Ovary (tissue), 7 donors: ENCODE measurements at regions not wholly inside any gene's neighbourhood (a gene's known extent, or its start where the extent isn't known, plus 50 kb on each side); places are given as distances from the start of the nearest gene placed in this dataset.
"Not testable (repeated sequence)": the region's sequence is repeated elsewhere in the genome, so short reads cannot be mapped to it uniquely, and the experiment has no call there.

ENCODE experiments used
- DNase-seq, 5 donors: peaks; one replicate each; pipeline ENCODE4 v3.0.0-alpha.2; 2019 to 2020
- H3K27ac ChIP-seq, 2 donors: fragments of 200-600 bp; one replicate each; pipeline versions ENCODE4 v1.5.1 to v1.8.0; 2019 to 2022
- H3K27me3 ChIP-seq: fragments of 200-600 bp; one replicate; pipeline ENCODE4 v1.8.0; 2022
- H3K36me3 ChIP-seq: fragments of 200-600 bp; sonication (generic); one replicate; pipeline ENCODE4 v1.5.1; 2019
- H3K4me1 ChIP-seq: one replicate; pipeline ENCODE4 v1.8.1; 2013; ENCODE audit warnings: mild to moderate bottlenecking, moderate library complexity; ENCODE audit not compliant: insufficient read depth
- H3K4me3 ChIP-seq: fragments of 200-600 bp; sonication (generic); one replicate; pipeline ENCODE4 v1.5.1; 2017
- H3K9me3 ChIP-seq, 2 donors: fragments of 200-600 bp in 1 of 2; sonication (generic) in 1 of 2; one replicate each; pipeline versions ENCODE4 v1.5.1 to v1.8.1; 2013 to 2019; ENCODE audit warnings: mild to moderate bottlenecking in 1 of 2, moderate library complexity in 1 of 2
- EP300 ChIP-seq: sonication (generic); formaldehyde crosslinking; IDR thresholded peaks from one replicate; pipeline ENCODE4 v1.6.1; 2017; ENCODE audit warnings: antibody characterized with exemption
- POLR2A ChIP-seq: fragments of 450-650 bp; IDR thresholded peaks from one replicate; pipeline ENCODE4 v1.6.1; 2017; ENCODE audit warnings: antibody characterized with exemption, mild to moderate bottlenecking, moderate library complexity
- WGBS, 3 donors: extraction: QIAGEN DNeasy Blood & Tissue Kit in 1 of 3; methylation state at CpG; one replicate each; pipeline versions ENCODE4 v1.1.5 to v1.1.7; 2013 to 2017; 5-methylcytosine and 5-hydroxymethylcytosine counted together
- intact Hi-C, 4 donors: fragments of 100-400 bp; cut with DNase I; formaldehyde crosslinking; loops; one replicate each; pipeline versions ENCODE4 v1.11.0 to v1.15.1; 2022 to 2023
- TF ChIP-seq, protein P1 (sequence below), 3 donors: fragments of 450-650 bp in 2 of 3; fragments of 200-600 bp in 1 of 3; IDR thresholded peaks; one replicate each; pipeline versions ENCODE4 v1.5.1 to v1.8.0; 2016 to 2022; ENCODE audit warnings: antibody characterized with exemption in 3 of 3, mild to moderate bottlenecking in 1 of 3
- donor health status: DM: no; HTN: no; CAD: no; lungs with moderate emphysema.
- donor health status: DM: no; HTN: no; CAD: no.
- donor health status: Bipolar disorder and iron deficiency.
- donor health status: DM: no; HTN: no; CAD: no.
- donor health status: DM: yes; HTN: yes; CAD: no.

- H3K27me3 ChIP-seq, result no peaks in the 10 kb centered on the region
- H3K4me3 ChIP-seq, result no peak overlapping the region
- 64 to 79% (median 70%) methylated on average over 2 of the region's 2 CpGs for WGBS, 3 donors
- H3K36me3 ChIP-seq, result no peaks in the 10 kb centered on the region
- H3K9me3 ChIP-seq, result no peaks in the 10 kb centered on the region
- TF ChIP-seq POLR2A (no peak), EP300 (no peak)
- TF ChIP-seq, protein P1, sequence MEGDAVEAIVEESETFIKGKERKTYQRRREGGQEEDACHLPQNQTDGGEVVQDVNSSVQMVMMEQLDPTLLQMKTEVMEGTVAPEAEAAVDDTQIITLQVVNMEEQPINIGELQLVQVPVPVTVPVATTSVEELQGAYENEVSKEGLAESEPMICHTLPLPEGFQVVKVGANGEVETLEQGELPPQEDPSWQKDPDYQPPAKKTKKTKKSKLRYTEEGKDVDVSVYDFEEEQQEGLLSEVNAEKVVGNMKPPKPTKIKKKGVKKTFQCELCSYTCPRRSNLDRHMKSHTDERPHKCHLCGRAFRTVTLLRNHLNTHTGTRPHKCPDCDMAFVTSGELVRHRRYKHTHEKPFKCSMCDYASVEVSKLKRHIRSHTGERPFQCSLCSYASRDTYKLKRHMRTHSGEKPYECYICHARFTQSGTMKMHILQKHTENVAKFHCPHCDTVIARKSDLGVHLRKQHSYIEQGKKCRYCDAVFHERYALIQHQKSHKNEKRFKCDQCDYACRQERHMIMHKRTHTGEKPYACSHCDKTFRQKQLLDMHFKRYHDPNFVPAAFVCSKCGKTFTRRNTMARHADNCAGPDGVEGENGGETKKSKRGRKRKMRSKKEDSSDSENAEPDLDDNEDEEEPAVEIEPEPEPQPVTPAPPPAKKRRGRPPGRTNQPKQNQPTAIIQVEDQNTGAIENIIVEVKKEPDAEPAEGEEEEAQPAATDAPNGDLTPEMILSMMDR (IDR thresholded peaks at IDR 0.05), result no peak
- intact Hi-C loops, result no loop called here
- H3K4me1 ChIP-seq, result no peaks in the 10 kb centered on the region
- no peak overlapping the region for H3K27ac ChIP-seq
- DNase-seq, result no peak
These were observed 991.9 kb downstream of the EPHA7 start for GRCh38 chr6:92427453-92427852.

- TF ChIP-seq EP300 (no peak), POLR2A (no peak)
- TF ChIP-seq, protein P1 (IDR thresholded peaks at IDR 0.05), result no peak
- no peak for DNase-seq
- no peak overlapping the region for H3K4me3 ChIP-seq
- H3K27me3 ChIP-seq, result no peaks in the 10 kb centered on the region
- intact Hi-C loops, result no loop called here
- H3K27ac ChIP-seq, result no peak overlapping the region
- no peaks in the 10 kb centered on the region for H3K9me3 ChIP-seq
- no peaks in the 10 kb centered on the region for H3K4me1 ChIP-seq
- WGBS, 3 donors, result 49 to 64% (median 52%) methylated on average over 4 of the region's 4 CpGs
- no peaks in the 10 kb centered on the region for H3K36me3 ChIP-seq
These were observed 1003.7 kb downstream of the EPHA7 start for GRCh38 chr6:92415656-92416055.

GRCh38 chr6:92408350-92408749, 1011.0 kb downstream of the EPHA7 start:
- Histone ChIP-seq H3K36me3 (no peaks in the 10 kb centered on the region), H3K4me1 (no peaks in the 10 kb centered on the region), H3K9me3 (no peaks in the 10 kb centered on the region), H3K27ac (no peak overlapping the region), H3K27me3 (no peaks in the 10 kb centered on the region), H3K4me3 (no peak overlapping the region)
- intact Hi-C loops, result no loop called here
- TF ChIP-seq POLR2A, result no peak
- TF ChIP-seq, protein P1 (IDR thresholded peaks at IDR 0.05), result no peak
- TF ChIP-seq EP300, result no peak
- no peak for DNase-seq

DNA sequence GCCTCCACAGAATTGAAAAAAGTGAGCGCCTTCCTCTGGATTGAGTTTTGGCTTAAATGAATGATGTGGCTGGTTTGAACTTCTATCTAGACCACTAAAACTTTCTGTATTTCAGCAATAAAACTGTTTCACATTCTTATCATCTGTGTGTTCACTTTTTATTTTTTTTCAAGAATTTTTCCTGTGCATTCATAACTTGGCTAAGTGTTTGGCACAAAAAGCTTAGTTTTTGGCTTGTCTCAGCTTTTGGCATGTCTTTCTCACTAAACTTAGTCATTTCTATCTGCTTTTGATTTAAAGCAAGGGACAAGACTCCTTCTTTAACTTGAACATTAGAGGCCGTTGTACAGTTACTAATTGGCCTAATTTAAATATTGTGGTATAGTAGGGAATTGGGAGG, 1015.1 kb downstream of the EPHA7 start:
- no peak overlapping the region for H3K27ac ChIP-seq
- no peaks in the 10 kb centered on the region for H3K4me1 ChIP-seq
- TF ChIP-seq POLR2A, result no peak
- TF ChIP-seq EP300, result no peak
- TF ChIP-seq, protein P1 (IDR thresholded peaks at IDR 0.05), result no peak
- DNase-seq, result no peak
- 39 to 47% (median 41%) methylated on average over 2 of the region's 2 CpGs for whole genome bisulfite sequencing, 3 donors
- no peaks in the 10 kb centered on the region for H3K27me3 ChIP-seq
- intact Hi-C loops, result no loop called here
- H3K36me3 ChIP-seq, result no peaks in the 10 kb centered on the region
- H3K9me3 ChIP-seq, result no peaks in the 10 kb centered on the region
- no peak overlapping the region for H3K4me3 ChIP-seq

GRCh38 chr6:92399911-92400310, 1019.4 kb downstream of the EPHA7 start:
- TF ChIP-seq POLR2A (no peak), EP300 (no peak)
- TF ChIP-seq, protein P1 (IDR thresholded peaks at IDR 0.05), result no peak
- H3K27ac ChIP-seq, result no peak overlapping the region
- 81 to 82% (median 82%) methylated on average over 2 of the region's 2 CpGs for WGBS, 3 donors
- intact Hi-C loops, result no loop called here
- no peak for DNase-seq
- no peak overlapping the region for H3K4me3 ChIP-seq
- no peaks in the 10 kb centered on the region for H3K4me1 ChIP-seq
- H3K36me3 ChIP-seq, result no peaks in the 10 kb centered on the region
- H3K27me3 ChIP-seq, result no peaks in the 10 kb centered on the region
- no peaks in the 10 kb centered on the region for H3K9me3 ChIP-seq

- intact Hi-C loops, result not testable (repeated sequence)
- WGBS, 3 donors, result 92 to 95% (median 93%) methylated on average over 8 of the region's 8 CpGs
These were observed 1030.7 kb downstream of the EPHA7 start for GRCh38 chr6:92388706-92389105.

More at GRCh38 chr6:92388706-92389105, 1030.7 kb downstream of the EPHA7 start:
- H3K4me1 ChIP-seq, DNase-seq, H3K27ac ChIP-seq, H3K4me3 ChIP-seq, H3K36me3 ChIP-seq, H3K9me3 ChIP-seq, H3K27me3 ChIP-seq: not testable (repeated sequence)
